ENCODE measurements at regions not wholly inside any gene's neighbourhood (a gene's known extent, or its start where the extent isn't known, plus 50 kb on each side); places are given as distances from the start of the nearest gene placed in this dataset.
"Not testable (repeated sequence)": the region's sequence is repeated elsewhere in the genome, so short reads cannot be mapped to it uniquely, and the experiment has no call there.

DNA sequence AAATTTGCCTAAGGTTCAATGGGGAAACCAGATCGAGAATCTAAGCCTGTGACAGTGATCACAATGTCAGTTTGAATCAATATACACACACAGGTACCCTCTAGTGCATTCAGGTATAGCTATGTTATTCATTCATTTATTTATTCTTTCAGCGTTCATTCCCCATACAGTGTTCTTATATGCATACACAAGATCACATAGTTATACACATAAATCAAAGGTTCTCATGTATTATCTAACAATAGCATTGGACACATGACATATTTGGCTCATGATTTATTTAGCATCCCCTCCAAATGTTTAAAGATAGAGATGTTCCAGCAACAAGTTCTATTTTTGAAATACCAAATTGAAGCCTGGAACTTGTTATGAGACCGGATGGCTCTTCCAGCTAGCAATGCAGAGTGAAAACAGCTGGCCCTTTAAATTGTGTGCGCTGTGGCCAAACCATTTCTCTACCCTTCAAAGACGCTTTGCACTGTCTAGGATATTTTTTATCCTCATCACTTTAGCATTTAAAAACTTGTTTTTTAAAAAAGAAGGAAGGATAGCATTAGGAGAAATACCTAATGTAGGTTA is 131.0 kb downstream of the ATXN3L start:
- Histone ChIP-seq H2BK15ac (ENCODE audit: low read depth, low read length) (no peak overlapping the region), H3K56ac (ENCODE audit: extremely low read depth, insufficient read depth, low read length) (no peak overlapping the region), H4K5ac (ENCODE audit: low read depth, low read length) (no peak overlapping the region), H3K4me3 (ENCODE audit: insufficient read depth, low read depth, low read length) (no peak overlapping the region), H3K4me1 (ENCODE audit: control insufficient read depth, insufficient read depth, low read length) (no peaks in the 10 kb centered on the region), H4K91ac (ENCODE audit: insufficient read depth, low read depth, low read length) (no peak overlapping the region), H3K14ac (replicated peaks; ENCODE audit: low read depth, low read length) (no peak overlapping the region), H2BK20ac (ENCODE audit: low read depth, low read length) (no peak overlapping the region), H3K18ac (ENCODE audit: low read depth, low read length) (no peak overlapping the region), H3K9ac (ENCODE audit: low read depth, low read length) (no peak overlapping the region), H4K20me1 (ENCODE audit: insufficient read depth, low read length) (no peaks in the 10 kb centered on the region), H2AK9ac (replicated peaks; ENCODE audit: low read depth, low read length, poor library complexity) (no peak overlapping the region), H3K27me3 (ENCODE audit: control insufficient read depth, insufficient read depth, low read length) (no peaks in the 10 kb centered on the region), H2AFZ (replicated peaks; ENCODE audit: low read length, poor library complexity) (no peak overlapping the region), H2BK120ac (ENCODE audit: low read depth, low read length) (no peak overlapping the region), H3K4me2 (ENCODE audit: low read depth, low read length) (no peak overlapping the region), H3K27ac (ENCODE audit: insufficient read depth, low read length) (no peak overlapping the region), H3K36me3 (ENCODE audit: control insufficient read depth, insufficient read depth, low read length) (no peaks in the 10 kb centered on the region), H3K23ac (ENCODE audit: low read depth, low read length) (no peak overlapping the region), H3K9me1 (ENCODE audit: insufficient read depth, low read length) (no peaks in the 10 kb centered on the region), H2BK5ac (ENCODE audit: low read depth, low read length, poor library complexity, severe bottlenecking) (no peak overlapping the region), H4K8ac (ENCODE audit: low read depth in 2 of 2, low read length in 2 of 2) (no peak overlapping the region), H3K9me3 (ENCODE audit: control insufficient read depth, insufficient read depth, low read length) (no peaks in the 10 kb centered on the region), H3K79me1 (ENCODE audit: low read depth in 1 of 2, low read length in 2 of 2) (no peaks in the 10 kb centered on the region), H2AK5ac (ENCODE audit: low read depth, low read length) (no peak overlapping the region), H3K4ac (ENCODE audit: low read depth, low read length) (no peak overlapping the region)
- DNase-seq = no peak
- intact Hi-C loops (cut with micrococcal nuclease) (no loop called here), dilution Hi-C loops (cut with HindIII; ENCODE audit: low sequenced_read_pairs, unreplicated experiment) (no loop called here), in situ Hi-C loops (cut with MboI; ENCODE audit: low sequenced_read_pairs) (no loop called here)
- ChIA-PET POLR2A (ENCODE audit: unreplicated experiment) (no interaction called here), CTCF (no interaction called here)
- ATAC-seq (ENCODE audit: low read depth) = no peak
- no peak for TF ChIP-seq MXI1 (IDR thresholded peaks at IDR 0.05; ENCODE audit: borderline replicate concordance, low read depth, low read length)
- TF ChIP-seq MAFK (IDR thresholded peaks at IDR 0.05; ENCODE audit: low read depth, low read length) = no peak
- TF ChIP-seq NFE2L2 (IDR thresholded peaks at IDR 0.05; ENCODE audit: low read depth, low read length) = no peak
- no peak for TF ChIP-seq CHD1 (IDR thresholded peaks at IDR 0.05; ENCODE audit: low read depth, low read length)
- no CpG with 5 or more reads among the region's 5 CpGs for WGBS, 2 experiments (ENCODE audit: extremely low coverage in 2 of 2, insufficient read length in 1 of 2)
- no TSS peak for BruUV-seq (replicated peaks)

DNA sequence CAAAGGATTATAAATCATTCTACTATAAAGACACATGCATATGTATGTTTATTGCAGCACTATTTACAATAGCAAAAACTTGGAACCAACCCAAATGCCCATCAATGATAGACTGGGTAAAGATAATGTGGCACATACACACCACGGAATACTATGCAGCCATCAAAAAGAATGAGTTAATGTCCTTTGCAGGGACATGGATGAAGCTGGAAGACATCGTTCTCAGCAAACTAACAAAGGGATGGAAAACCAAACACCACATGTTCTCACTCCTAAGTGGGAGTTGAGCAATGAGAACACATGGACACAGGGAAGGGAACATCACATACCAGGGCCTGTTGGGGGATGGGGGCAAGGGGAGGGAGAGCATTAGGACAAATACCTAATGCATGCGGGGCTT is 133.2 kb downstream of the ATXN3L start:
- H2AK5ac ChIP-seq (ENCODE audit: low read depth, low read length); H4K8ac ChIP-seq (ENCODE audit: low read depth in 2 of 2, low read length in 2 of 2); H2BK5ac ChIP-seq (ENCODE audit: low read depth, low read length, poor library complexity, severe bottlenecking); H2BK20ac ChIP-seq (ENCODE audit: low read depth, low read length); DNase-seq; in situ Hi-C loops (cut with MboI; ENCODE audit: low sequenced_read_pairs); H2AFZ ChIP-seq (replicated peaks; ENCODE audit: low read length, poor library complexity); BruUV-seq (replicated peaks); H3K9me3 ChIP-seq (ENCODE audit: control insufficient read depth, insufficient read depth, low read length); H3K4me1 ChIP-seq (ENCODE audit: control insufficient read depth, insufficient read depth, low read length); H4K5ac ChIP-seq (ENCODE audit: low read depth, low read length); H3K14ac ChIP-seq (replicated peaks; ENCODE audit: low read depth, low read length); H3K79me1 ChIP-seq (ENCODE audit: low read depth in 1 of 2, low read length in 2 of 2); H2BK15ac ChIP-seq (ENCODE audit: low read depth, low read length); H3K27me3 ChIP-seq (ENCODE audit: control insufficient read depth, insufficient read depth, low read length); H3K4me3 ChIP-seq (ENCODE audit: insufficient read depth, low read depth, low read length); H3K27ac ChIP-seq (ENCODE audit: insufficient read depth, low read length); ATAC-seq (ENCODE audit: low read depth); CTCF ChIA-PET; dilution Hi-C loops (cut with HindIII; ENCODE audit: low sequenced_read_pairs, unreplicated experiment); H4K20me1 ChIP-seq (ENCODE audit: insufficient read depth, low read length); H3K9ac ChIP-seq (ENCODE audit: low read depth, low read length); H3K23ac ChIP-seq (ENCODE audit: low read depth, low read length); H3K56ac ChIP-seq (ENCODE audit: extremely low read depth, insufficient read depth, low read length); POLR2A ChIA-PET (ENCODE audit: unreplicated experiment); H3K18ac ChIP-seq (ENCODE audit: low read depth, low read length); H3K4me2 ChIP-seq (ENCODE audit: low read depth, low read length); H4K91ac ChIP-seq (ENCODE audit: insufficient read depth, low read depth, low read length); H3K36me3 ChIP-seq (ENCODE audit: control insufficient read depth, insufficient read depth, low read length); H3K4ac ChIP-seq (ENCODE audit: low read depth, low read length); H2AK9ac ChIP-seq (replicated peaks; ENCODE audit: low read depth, low read length, poor library complexity); H2BK120ac ChIP-seq (ENCODE audit: low read depth, low read length); H3K9me1 ChIP-seq (ENCODE audit: insufficient read depth, low read length); intact Hi-C loops (cut with micrococcal nuclease): not testable (repeated sequence)
- WGBS, 2 experiments (ENCODE audit: extremely low coverage in 2 of 2, insufficient read length in 1 of 2) = no CpG with 5 or more reads among the region's 3 CpGs
